CD4-positive, alpha-beta T cell (primary cell): ENCODE measurements at regions not wholly inside any gene's neighbourhood (a gene's known extent, or its start where the extent isn't known, plus 50 kb on each side); places are given as distances from the start of the nearest gene placed in this dataset.

Experiments used
- ATAC-seq: fragments of 200-7000 bp; cut with Tn5 transposase; one replicate; pipeline ENCODE4 v1.10.0; 2022; ENCODE audit warnings: mild to moderate bottlenecking; ENCODE audit not compliant: poor library complexity
- CTCF ChIA-PET: fragments of 350-600 bp; sonication (Branson Sonifier 250); formaldehyde crosslinking; loops from one replicate; lab custom pipeline; 2021; ENCODE audit warnings: antibody characterized with exemption, inconsistent platforms; lab: Charles Lee
- POLR2A ChIA-PET: fragments of 350-600 bp; sonication (Branson Sonifier 250); formaldehyde crosslinking; loops from one replicate; lab custom pipeline; 2021; ENCODE audit warnings: antibody characterized with exemption, inconsistent platforms; lab: Charles Lee
- DNase-seq, 14 experiments: peaks; one replicate each; pipeline ENCODE4 v3.0.0-alpha.2; 2013 to 2020; ENCODE audit warnings: mixed read lengths in 2 of 14
- H3K27ac ChIP-seq, 2 donors: one replicate each; pipeline versions ENCODE4 v1.5.1 to v1.7.0; 2013; ENCODE audit warnings: low read length in 2 of 2, low read depth in 1 of 2, mild to moderate bottlenecking in 1 of 2
- H3K27me3 ChIP-seq, 2 experiments: 1 replicate in 1 of 2; 2 replicates in 1 of 2; pipeline versions ENCODE4 v1.6.1 to v1.7.0; 2013; ENCODE audit warnings: low read length in 2 of 2, control low read depth in 1 of 2, mild to moderate bottlenecking in 1 of 2, moderate library complexity in 1 of 2; ENCODE audit not compliant: insufficient read depth in 2 of 2, control insufficient read depth in 1 of 2
- H3K36me3 ChIP-seq: one replicate; pipeline ENCODE4 v1.6.1; 2013; ENCODE audit warnings: low read length, control low read depth; ENCODE audit not compliant: insufficient read depth
- H3K4me1 ChIP-seq: one replicate; pipeline ENCODE4 v1.6.1; 2013; ENCODE audit warnings: low read length, control low read depth; ENCODE audit not compliant: insufficient read depth
- H3K4me3 ChIP-seq: one replicate; pipeline ENCODE4 v1.5.1; 2013; ENCODE audit warnings: mild to moderate bottlenecking, low read length, moderate library complexity
- H3K9me3 ChIP-seq, 2 experiments: 1 replicate in 1 of 2; 2 replicates in 1 of 2; pipeline versions ENCODE4 v1.6.1 to v1.7.0; 2013; ENCODE audit warnings: low read length in 2 of 2, mild to moderate bottlenecking in 2 of 2, control low read depth in 1 of 2, moderate library complexity in 1 of 2; ENCODE audit not compliant: control insufficient read depth in 1 of 2, insufficient read depth in 1 of 2
- H3K27ac Mint-ChIP-seq: one replicate; pipeline ENCODE4 v1.8.0; 2020; ENCODE audit warnings: mixed read lengths
- H3K27me3 Mint-ChIP-seq: one replicate; pipeline ENCODE4 v1.8.0; 2021; ENCODE audit warnings: mixed read lengths
- H3K36me3 Mint-ChIP-seq: one replicate; pipeline ENCODE4 v1.8.0; 2021; ENCODE audit warnings: low read depth, mixed read lengths
- H3K4me1 Mint-ChIP-seq: one replicate; pipeline ENCODE4 v1.8.0; 2021; ENCODE audit warnings: low read depth, mixed read lengths
- H3K4me3 Mint-ChIP-seq: one replicate; pipeline ENCODE4 v1.8.0; 2020; ENCODE audit warnings: mild to moderate bottlenecking, mixed read lengths
- H3K9me3 Mint-ChIP-seq: one replicate; pipeline ENCODE4 v1.8.0; 2020; ENCODE audit warnings: mixed read lengths
- intact Hi-C, 2 experiments: fragments of 100-400 bp; cut with DNase I in 1 of 2; cut with micrococcal nuclease in 1 of 2; formaldehyde crosslinking; loops; one replicate each; pipeline versions ENCODE4 v1.15.1 to v1.9.0; 2023 to 2025; cut with DNase I, micrococcal nuclease
- TF ChIP-seq, protein P1 (sequence below): fragments of 200-600 bp; IDR thresholded peaks from one replicate; pipeline ENCODE4 v1.8.0; 2022; ENCODE audit warnings: antibody characterized with exemption, mild to moderate bottlenecking

DNA sequence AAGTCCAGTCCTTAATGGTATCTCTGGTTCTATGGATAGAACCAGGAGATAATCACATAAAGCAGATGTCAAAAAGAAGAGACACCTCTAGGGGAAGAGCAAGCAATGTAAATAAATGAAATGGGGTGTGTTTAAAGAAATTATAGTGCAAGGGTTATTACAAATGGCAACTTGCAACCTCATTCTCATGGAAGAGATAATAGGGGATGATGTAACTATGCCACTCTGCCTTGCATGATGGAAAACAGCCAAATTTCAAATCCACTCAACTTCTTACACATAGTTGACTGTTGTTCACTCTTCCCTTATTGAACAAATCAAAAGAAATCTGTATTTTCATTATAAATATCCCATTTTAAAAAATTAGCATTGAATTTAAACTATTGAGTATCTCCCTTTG is 274.0 kb upstream of the TMPRSS15 start:
- peaks cover 0 to 3% of the 10 kb centered on the region in 2 experiments for H3K9me3 ChIP-seq
- ChIA-PET CTCF (no interaction called here), POLR2A (no interaction called here)
- Mint-ChIP-seq H3K4me1 (no peaks in the 10 kb centered on the region), H3K36me3 (no peaks in the 10 kb centered on the region), H3K27me3 (no peaks in the 10 kb centered on the region), H3K4me3 (no peak overlapping the region), H3K9me3 (peaks cover 9% of the 10 kb centered on the region), H3K27ac (no peak overlapping the region)
- H3K36me3 ChIP-seq = no peaks in the 10 kb centered on the region
- TF ChIP-seq, protein P1, sequence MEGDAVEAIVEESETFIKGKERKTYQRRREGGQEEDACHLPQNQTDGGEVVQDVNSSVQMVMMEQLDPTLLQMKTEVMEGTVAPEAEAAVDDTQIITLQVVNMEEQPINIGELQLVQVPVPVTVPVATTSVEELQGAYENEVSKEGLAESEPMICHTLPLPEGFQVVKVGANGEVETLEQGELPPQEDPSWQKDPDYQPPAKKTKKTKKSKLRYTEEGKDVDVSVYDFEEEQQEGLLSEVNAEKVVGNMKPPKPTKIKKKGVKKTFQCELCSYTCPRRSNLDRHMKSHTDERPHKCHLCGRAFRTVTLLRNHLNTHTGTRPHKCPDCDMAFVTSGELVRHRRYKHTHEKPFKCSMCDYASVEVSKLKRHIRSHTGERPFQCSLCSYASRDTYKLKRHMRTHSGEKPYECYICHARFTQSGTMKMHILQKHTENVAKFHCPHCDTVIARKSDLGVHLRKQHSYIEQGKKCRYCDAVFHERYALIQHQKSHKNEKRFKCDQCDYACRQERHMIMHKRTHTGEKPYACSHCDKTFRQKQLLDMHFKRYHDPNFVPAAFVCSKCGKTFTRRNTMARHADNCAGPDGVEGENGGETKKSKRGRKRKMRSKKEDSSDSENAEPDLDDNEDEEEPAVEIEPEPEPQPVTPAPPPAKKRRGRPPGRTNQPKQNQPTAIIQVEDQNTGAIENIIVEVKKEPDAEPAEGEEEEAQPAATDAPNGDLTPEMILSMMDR = no peak
- DNase-seq = no peak
- H3K27me3 ChIP-seq = no peaks in the 10 kb centered on the region
- no peak overlapping the region for H3K27ac ChIP-seq
- H3K4me3 ChIP-seq = no peak overlapping the region
- intact Hi-C loops = no loop called here
- no peak for ATAC-seq
- H3K4me1 ChIP-seq = no peaks in the 10 kb centered on the region

DNA sequence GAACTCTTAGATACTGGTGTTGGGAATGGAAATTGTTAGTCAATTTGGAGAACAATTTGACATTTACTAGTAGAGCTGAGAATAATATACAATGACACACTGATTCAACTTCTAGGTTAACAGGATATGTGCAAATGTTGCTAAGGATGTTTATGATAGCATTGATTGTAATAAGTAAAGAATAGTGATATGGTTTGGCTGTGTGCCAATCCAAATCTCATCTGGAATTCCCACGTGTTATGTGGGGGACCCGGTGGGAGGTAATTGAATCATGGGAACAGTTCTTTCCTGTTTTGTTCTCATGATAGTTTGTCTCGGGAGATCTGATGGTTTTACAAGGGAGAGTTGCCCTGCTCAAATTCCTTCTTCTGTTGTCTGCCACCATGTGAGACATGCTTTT is 302.4 kb upstream of the TMPRSS15 start:
- H3K27me3 ChIP-seq = no peaks in the 10 kb centered on the region
- H3K36me3 Mint-ChIP-seq = no peaks in the 10 kb centered on the region

DNA sequence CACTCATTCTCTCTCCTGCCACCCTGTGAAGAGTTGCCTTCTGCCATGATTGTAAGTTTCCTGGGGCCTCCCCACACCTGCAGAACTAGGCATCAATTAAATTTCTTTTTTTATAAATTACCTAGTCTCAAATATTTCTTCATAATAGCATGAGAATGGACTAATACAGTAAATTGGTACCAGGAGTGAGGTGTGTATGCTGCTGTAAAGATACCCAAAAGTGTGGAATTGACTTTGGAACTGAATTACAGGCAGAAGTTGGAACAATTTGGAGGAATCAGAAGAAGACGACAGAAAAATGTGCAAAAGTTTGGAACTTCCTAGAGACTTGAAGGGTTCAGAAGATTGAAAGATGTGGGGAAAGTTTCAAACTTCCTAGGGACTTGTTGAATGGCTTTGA is 308.1 kb upstream of the TMPRSS15 start:
- TF ChIP-seq, protein P1 = no peak
- no peak overlapping the region for H3K27ac ChIP-seq
- intact Hi-C loops = no loop called here

More for the DNA sequence above, 302.4 kb upstream of the TMPRSS15 start:
- Mint-ChIP-seq H3K27ac (no peak overlapping the region), H3K4me1 (no peaks in the 10 kb centered on the region), H3K9me3 (peaks cover 6% of the 10 kb centered on the region), H3K4me3 (no peak overlapping the region), H3K27me3 (no peaks in the 10 kb centered on the region)
- no peaks in the 10 kb centered on the region for H3K36me3 ChIP-seq
- H3K9me3 ChIP-seq = no peaks in the 10 kb centered on the region
- intact Hi-C loops = no loop called here
- DNase-seq (no peak), ATAC-seq (no peak)
- TF ChIP-seq, protein P1 = no peak
- CTCF ChIA-PET = no interaction called here
- POLR2A ChIA-PET = no interaction called here
- H3K4me1 ChIP-seq = no peaks in the 10 kb centered on the region
- H3K27ac ChIP-seq = no peak overlapping the region
- no peak overlapping the region for H3K4me3 ChIP-seq

More for the DNA sequence above, 308.1 kb upstream of the TMPRSS15 start:
- H3K9me3 Mint-ChIP-seq = no peaks in the 10 kb centered on the region
- H3K4me3 Mint-ChIP-seq = no peak overlapping the region
- Histone ChIP-seq H3K4me3 (no peak overlapping the region), H3K36me3 (no peaks in the 10 kb centered on the region), H3K9me3 (peaks cover 0 to 5% of the 10 kb centered on the region in 2 experiments), H3K27me3 (no peaks in the 10 kb centered on the region), H3K4me1 (no peaks in the 10 kb centered on the region)
- no peak for DNase-seq
- no peaks in the 10 kb centered on the region for H3K27me3 Mint-ChIP-seq
- no peaks in the 10 kb centered on the region for H3K36me3 Mint-ChIP-seq
- CTCF ChIA-PET = no interaction called here
- POLR2A ChIA-PET = no interaction called here
- H3K27ac Mint-ChIP-seq = no peak overlapping the region
- no peaks in the 10 kb centered on the region for H3K4me1 Mint-ChIP-seq
- no peak for ATAC-seq
